Transverse colon (tissue), 3 donors: ENCODE measurements at regions not wholly inside any gene's neighbourhood (a gene's known extent, or its start where the extent isn't known, plus 50 kb on each side); places are given as distances from the start of the nearest gene placed in this dataset.

Source experiments
- CTCF ChIP-seq, 5 experiments: fragments of 200-600 bp in 3 of 5; fragments of 450-650 bp in 2 of 5; sonication (generic) in 3 of 5; IDR thresholded peaks; 1 replicate in 2 of 5; 2 replicates in 3 of 5; pipeline ENCODE4 v1.5.1; 2016 to 2017; ENCODE audit warnings: antibody characterized with exemption in 5 of 5, inconsistent platforms in 3 of 5, mild to moderate bottlenecking in 2 of 5, moderate library complexity in 1 of 5
- POLR2A ChIP-seq: fragments of 450-650 bp; IDR thresholded peaks from one replicate; pipeline ENCODE4 v1.6.1; 2016; ENCODE audit warnings: antibody characterized with exemption, mild to moderate bottlenecking, moderate library complexity

- TF ChIP-seq CTCF (IDR thresholded peaks at IDR 0.05) (no peak), POLR2A (no peak)
Measured at GRCh38 chr10:44589181-44589943, 204.5 kb upstream of the CXCL12 start.
